ENCODE measurements at regions not wholly inside any gene's neighbourhood (a gene's known extent, or its start where the extent isn't known, plus 50 kb on each side); places are given as distances from the start of the nearest gene placed in this dataset.

DNA sequence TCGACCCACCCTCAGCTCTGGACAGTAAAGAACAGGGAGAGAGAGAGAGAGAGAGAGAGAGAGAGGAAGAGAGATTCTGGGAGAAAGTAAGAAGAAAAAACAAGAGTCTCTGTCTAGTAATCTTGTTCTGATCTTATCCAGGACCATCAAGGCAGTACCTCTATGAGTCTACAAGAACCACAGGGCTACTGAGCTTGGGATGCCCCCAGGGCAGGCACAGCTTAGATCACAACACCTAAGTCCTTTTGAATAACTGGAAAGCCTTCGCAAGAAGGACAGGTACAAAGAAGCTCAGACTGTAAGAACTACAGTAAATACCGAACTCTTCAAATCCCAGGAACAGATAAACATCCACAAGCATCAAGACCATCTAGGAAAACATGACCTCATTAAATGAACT lies 51.4 kb upstream of the SGPP2 start (continued):
- TF ChIP-seq, protein P1, sequence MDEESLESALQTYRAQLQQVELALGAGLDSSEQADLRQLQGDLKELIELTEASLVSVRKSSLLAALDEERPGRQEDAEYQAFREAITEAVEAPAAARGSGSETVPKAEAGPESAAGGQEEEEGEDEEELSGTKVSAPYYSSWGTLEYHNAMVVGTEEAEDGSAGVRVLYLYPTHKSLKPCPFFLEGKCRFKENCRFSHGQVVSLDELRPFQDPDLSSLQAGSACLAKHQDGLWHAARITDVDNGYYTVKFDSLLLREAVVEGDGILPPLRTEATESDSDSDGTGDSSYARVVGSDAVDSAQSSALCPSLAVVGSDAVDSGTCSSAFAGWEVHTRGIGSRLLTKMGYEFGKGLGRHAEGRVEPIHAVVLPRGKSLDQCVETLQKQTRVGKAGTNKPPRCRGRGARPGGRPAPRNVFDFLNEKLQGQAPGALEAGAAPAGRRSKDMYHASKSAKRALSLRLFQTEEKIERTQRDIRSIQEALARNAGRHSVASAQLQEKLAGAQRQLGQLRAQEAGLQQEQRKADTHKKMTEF (CRISPR knock-in tag; IDR thresholded peaks at IDR 0.05), result no peak
